ENCODE measurements at regions not wholly inside any gene's neighbourhood (a gene's known extent, or its start where the extent isn't known, plus 50 kb on each side); places are given as distances from the start of the nearest gene placed in this dataset.

- Histone ChIP-seq H3K4me3 (no peak overlapping the region), H3K36me3 (ENCODE audit: low read depth) (no peaks in the 10 kb centered on the region), H3K9me3 (no peaks in the 10 kb centered on the region), H3K4me1 (ENCODE audit: low read depth) (no peaks in the 10 kb centered on the region)
- intact Hi-C loops (cut with DNase I, micrococcal nuclease), result no loop called here
- DNase-seq (no peak), ATAC-seq (no peak)
- TF ChIP-seq, protein P1, sequence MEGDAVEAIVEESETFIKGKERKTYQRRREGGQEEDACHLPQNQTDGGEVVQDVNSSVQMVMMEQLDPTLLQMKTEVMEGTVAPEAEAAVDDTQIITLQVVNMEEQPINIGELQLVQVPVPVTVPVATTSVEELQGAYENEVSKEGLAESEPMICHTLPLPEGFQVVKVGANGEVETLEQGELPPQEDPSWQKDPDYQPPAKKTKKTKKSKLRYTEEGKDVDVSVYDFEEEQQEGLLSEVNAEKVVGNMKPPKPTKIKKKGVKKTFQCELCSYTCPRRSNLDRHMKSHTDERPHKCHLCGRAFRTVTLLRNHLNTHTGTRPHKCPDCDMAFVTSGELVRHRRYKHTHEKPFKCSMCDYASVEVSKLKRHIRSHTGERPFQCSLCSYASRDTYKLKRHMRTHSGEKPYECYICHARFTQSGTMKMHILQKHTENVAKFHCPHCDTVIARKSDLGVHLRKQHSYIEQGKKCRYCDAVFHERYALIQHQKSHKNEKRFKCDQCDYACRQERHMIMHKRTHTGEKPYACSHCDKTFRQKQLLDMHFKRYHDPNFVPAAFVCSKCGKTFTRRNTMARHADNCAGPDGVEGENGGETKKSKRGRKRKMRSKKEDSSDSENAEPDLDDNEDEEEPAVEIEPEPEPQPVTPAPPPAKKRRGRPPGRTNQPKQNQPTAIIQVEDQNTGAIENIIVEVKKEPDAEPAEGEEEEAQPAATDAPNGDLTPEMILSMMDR (IDR thresholded peaks at IDR 0.05), result no peak
These were observed 635.1 kb downstream of the EPHA7 start for GRCh38 chr6:92784235-92784634.

DNA sequence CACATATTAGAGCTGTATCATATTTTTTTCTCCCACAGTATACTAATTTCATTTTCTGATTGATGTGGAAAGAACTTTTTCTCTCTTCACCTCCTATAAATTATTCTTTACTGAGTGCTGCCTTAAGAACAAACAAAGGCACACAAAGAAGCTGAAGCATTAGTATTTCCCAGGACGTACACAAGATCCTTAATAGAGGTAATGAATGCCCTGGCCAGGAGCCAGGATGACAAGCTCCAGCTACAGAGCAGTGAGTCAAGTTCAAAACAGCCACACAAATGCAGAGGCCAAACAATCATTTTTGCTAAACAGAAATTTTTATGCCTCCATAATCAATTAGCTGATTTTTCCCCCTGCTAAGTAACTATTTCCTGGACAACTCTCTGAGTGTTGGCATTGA lies 639.6 kb downstream of the EPHA7 start:
- no peak for ATAC-seq
- TF ChIP-seq, protein P1 (IDR thresholded peaks at IDR 0.05), result no peak
- Histone ChIP-seq H3K4me1 (ENCODE audit: low read depth) (no peaks in the 10 kb centered on the region), H3K9me3 (no peaks in the 10 kb centered on the region), H3K36me3 (ENCODE audit: low read depth) (no peaks in the 10 kb centered on the region), H3K4me3 (no peak overlapping the region)
- DNase-seq, result peak in 1 of 3 donors; percentile 9
- intact Hi-C loops (cut with DNase I, micrococcal nuclease), result no loop called here

DNA sequence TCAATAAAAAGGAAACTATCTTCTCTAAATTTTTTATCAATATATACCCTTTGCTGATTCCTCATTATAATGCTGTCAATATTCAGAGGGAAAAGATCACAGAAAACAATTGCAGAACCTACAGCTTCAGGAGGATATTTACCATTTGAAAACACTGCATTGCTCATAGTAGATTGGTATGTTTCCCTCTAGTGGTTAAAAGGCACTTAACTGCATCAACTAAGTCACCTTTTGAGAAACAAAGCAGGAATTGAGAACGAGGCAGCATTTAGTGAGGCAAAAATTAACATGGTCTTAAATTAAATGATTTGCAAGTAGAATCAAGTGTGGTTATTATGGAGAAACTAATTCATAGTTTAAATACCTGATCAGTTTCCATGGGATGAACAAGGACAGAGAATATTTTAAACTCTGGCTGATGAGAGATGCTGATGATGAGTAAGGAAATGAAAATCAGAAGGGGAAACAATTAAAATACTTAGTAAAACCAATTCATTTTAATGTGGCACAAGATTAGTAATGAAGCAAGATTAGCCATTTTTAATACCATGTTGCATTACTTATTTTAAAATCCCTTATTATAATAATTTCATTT lies 642.1 kb downstream of the EPHA7 start:
- H3K4me1 ChIP-seq (ENCODE audit: low read depth), result no peaks in the 10 kb centered on the region
- H3K36me3 ChIP-seq (ENCODE audit: low read depth), result no peaks in the 10 kb centered on the region
- TF ChIP-seq, protein P1 (IDR thresholded peaks at IDR 0.05), result no peak
- no peak overlapping the region for H3K4me3 ChIP-seq
- DNase-seq, result no peak
- no peaks in the 10 kb centered on the region for H3K9me3 ChIP-seq
- ATAC-seq, result no peak
- intact Hi-C loops (cut with DNase I, micrococcal nuclease), result no loop called here

DNA sequence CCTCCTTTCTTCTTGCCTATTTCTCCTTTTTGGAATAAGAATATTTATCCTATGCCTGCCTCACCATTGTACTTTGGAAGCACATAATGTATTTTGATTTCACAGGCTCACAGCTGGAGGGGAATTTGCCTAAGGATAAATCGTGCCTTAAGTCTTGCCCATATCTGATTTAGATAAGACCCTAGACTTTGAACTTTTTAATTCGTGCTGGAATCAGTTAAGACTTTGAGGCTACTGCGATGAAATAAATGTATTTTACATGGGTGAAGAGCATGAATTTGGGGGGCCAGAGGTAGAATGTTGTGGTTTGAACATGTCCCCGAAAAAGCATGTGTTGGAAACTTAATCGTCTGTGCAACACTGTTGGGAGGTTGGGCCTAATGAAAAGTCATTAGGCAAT lies 648.8 kb downstream of the EPHA7 start:
- Histone ChIP-seq H3K36me3 (ENCODE audit: low read depth) (no peaks in the 10 kb centered on the region), H3K4me1 (ENCODE audit: low read depth) (no peaks in the 10 kb centered on the region), H3K9me3 (no peaks in the 10 kb centered on the region), H3K4me3 (no peak overlapping the region)
- ATAC-seq (no peak), DNase-seq (no peak)
- intact Hi-C loops (cut with DNase I, micrococcal nuclease), result no loop called here
- TF ChIP-seq, protein P1 (IDR thresholded peaks at IDR 0.05), result no peak

DNA sequence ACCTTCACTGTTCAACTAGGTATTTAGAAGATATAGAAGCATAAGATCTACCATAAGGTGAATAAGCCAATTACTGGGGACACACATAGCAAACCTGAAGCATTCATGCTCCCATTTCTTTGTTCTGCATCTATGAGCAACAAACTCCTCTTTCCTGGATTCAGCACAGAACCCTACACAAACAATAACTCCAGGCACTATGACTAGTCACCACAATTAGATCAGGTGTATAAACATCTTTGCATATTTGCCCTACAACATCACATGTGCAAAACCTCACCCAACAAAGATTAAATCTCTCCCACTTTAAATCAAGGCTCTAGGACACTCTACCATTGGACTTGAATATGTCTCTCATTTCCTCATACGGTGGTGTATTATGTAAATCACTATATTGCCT lies 652.3 kb downstream of the EPHA7 start:
- Histone ChIP-seq H3K9me3 (no peaks in the 10 kb centered on the region), H3K36me3 (ENCODE audit: low read depth) (no peaks in the 10 kb centered on the region), H3K4me1 (ENCODE audit: low read depth) (no peaks in the 10 kb centered on the region), H3K4me3 (no peak overlapping the region)
- TF ChIP-seq, protein P1 (IDR thresholded peaks at IDR 0.05), result no peak
- intact Hi-C loops (cut with DNase I, micrococcal nuclease), result no loop called here
- no peak for DNase-seq
- no peak for ATAC-seq

GRCh38 chr6:92763680-92764079 lies 655.7 kb downstream of the EPHA7 start:
- Histone ChIP-seq H3K36me3 (ENCODE audit: low read depth) (no peaks in the 10 kb centered on the region), H3K4me3 (no peak overlapping the region), H3K4me1 (ENCODE audit: low read depth) (no peaks in the 10 kb centered on the region), H3K9me3 (no peaks in the 10 kb centered on the region)
- TF ChIP-seq, protein P1 (IDR thresholded peaks at IDR 0.05), result no peak
- ATAC-seq (no peak), DNase-seq (no peak)
- intact Hi-C loops (cut with DNase I, micrococcal nuclease), result no loop called here
